SH-SY5Y (cell line): ENCODE measurements at regions not wholly inside any gene's neighbourhood (a gene's known extent, or its start where the extent isn't known, plus 50 kb on each side); places are given as distances from the start of the nearest gene placed in this dataset.

Experiments
- GATA2 ChIP-seq: IDR thresholded peaks from 2 replicates; pipeline ENCODE4 v1.6.1; 2011; ENCODE audit warnings: mild to moderate bottlenecking, low read depth, low read length
- GATA3 ChIP-seq: IDR thresholded peaks from 2 replicates; pipeline ENCODE4 v1.6.1; 2011; ENCODE audit warnings: low read depth, mild to moderate bottlenecking, low read length, moderate library complexity

DNA sequence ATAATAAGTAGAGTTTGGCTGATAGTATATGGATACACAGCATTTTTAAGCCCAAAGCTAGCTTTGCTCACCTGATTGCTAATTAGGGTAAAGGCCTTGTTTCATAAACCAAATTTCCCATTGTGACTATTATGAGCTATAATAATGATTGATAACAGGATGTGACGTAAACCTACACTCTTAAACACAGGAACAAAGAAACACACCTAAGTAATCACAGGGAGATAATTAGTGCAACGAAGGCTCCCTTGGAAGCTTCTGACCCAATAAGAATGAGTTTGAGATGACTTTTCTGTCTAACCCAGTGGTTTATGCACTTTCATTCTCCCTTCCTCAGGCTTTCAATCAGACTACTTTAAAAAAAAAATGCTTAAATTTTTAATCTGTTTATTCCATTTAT, 683.2 kb downstream of the SATB2 start:
- TF ChIP-seq GATA2 (no peak), GATA3 (no peak)
